ENCODE measurements at regions not wholly inside any gene's neighbourhood (a gene's known extent, or its start where the extent isn't known, plus 50 kb on each side); places are given as distances from the start of the nearest gene placed in this dataset.

DNA sequence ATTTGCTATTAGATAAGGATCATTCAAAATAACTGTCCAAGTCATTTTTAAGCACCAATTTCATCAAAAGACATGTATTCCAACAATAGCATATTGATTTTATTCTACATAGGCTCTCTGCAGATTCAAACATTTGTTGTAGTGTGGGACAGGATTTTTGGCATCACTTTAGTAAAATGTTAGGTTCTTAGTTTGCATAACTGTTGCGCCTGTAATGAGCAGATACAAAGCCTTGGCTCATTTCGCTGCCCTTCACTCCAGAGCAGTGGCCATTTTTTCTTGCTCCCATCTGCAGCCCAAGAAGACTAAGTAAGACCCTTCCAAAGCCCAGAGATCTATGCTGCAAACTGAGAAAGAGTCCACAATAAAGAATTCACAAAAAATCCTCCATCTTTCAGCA lies 446.0 kb upstream of the MPDZ start (continued):
- TF ChIP-seq, protein P1, sequence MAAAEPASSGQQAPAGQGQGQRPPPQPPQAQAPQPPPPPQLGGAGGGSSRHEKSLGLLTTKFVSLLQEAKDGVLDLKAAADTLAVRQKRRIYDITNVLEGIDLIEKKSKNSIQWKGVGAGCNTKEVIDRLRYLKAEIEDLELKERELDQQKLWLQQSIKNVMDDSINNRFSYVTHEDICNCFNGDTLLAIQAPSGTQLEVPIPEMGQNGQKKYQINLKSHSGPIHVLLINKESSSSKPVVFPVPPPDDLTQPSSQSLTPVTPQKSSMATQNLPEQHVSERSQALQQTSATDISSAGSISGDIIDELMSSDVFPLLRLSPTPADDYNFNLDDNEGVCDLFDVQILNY (CRISPR knock-in tag; IDR thresholded peaks at IDR 0.05): no peak
- TF ChIP-seq NBN (IDR thresholded peaks at IDR 0.05; ENCODE audit: low read depth) (no peak), ZNF165 (CRISPR knock-in tag; IDR thresholded peaks at IDR 0.05; ENCODE audit: borderline replicate concordance) (no peak)

DNA sequence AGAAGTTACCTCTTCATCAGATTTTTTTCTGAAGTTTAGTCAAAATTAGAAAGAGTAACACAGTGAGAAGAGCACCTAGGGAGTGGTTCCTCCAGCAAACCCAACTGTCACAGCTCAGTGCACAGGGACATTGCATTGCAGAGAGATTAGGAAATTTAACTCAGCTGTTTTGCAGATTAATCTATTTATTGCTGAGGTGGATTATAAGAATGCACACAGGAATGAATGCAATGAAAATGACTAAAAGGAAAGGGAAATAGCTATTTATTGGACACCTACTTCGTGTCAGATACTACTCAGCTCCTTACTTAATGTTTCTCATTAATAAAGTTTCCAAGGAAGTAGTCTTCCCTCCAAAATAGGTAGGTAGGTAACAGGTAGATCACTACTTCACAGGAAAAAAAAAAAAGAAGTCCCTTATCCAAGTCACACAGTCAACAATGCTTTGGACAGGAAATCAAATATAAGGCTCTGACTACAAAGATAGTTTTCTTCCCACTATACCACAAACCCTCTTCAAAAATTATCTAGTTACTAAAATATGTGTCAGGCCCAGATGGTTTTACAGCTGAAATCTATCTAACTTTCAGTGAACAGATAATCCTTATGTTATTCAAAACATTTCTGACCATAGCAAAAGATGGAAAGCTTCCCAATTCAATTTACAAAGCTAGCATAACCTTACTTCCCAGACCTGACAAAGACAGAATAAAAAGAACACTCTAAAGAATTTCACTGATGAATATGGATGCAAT lies 442.2 kb upstream of the MPDZ start:
- WGBS (ENCODE audit: insufficient coverage, low coverage, missing lambda C conversion rate): 0% methylated on average over 1 of the region's 1 CpG
- ChIA-PET CTCF (ENCODE audit: low intra/inter-chr PET ratio) (no interaction called here), POLR2A (no interaction called here)
- no peaks in the 10 kb centered on the region for H3K36me3 ChIP-seq (ENCODE audit: control insufficient read depth, insufficient read depth, low read length)
- no TSS peak for BruUV-seq (replicated peaks)
- intact Hi-C loops (cut with micrococcal nuclease): no loop called here
- no peak for ATAC-seq
- H3K79me2 ChIP-seq (ENCODE audit: control insufficient read depth, insufficient read depth, low read length): no peaks in the 10 kb centered on the region
- no peaks in the 10 kb centered on the region for H4K20me1 ChIP-seq (replicated peaks; ENCODE audit: control insufficient read depth, insufficient read depth, low read length)
- no peak for DNase-seq (ENCODE audit: extremely low read depth in 1 of 4, low spot score in 3 of 4)
- H3K27me3 ChIP-seq (ENCODE audit: control insufficient read depth in 2 of 2, insufficient read depth in 2 of 2, low read length in 2 of 2): no peaks in the 10 kb centered on the region
- H3K9me3 ChIP-seq (replicated peaks; ENCODE audit: control insufficient read depth, insufficient read depth, low read depth, low read length): no peaks in the 10 kb centered on the region
- no peaks in the 10 kb centered on the region for H3K9me1 ChIP-seq (ENCODE audit: control insufficient read depth, insufficient read depth, low read length)
- no peak overlapping the region for H3K27ac ChIP-seq (ENCODE audit: extremely low read depth, low read depth, low read length)
- no peak for FAIRE-seq
- H3K4me2 ChIP-seq (ENCODE audit: insufficient read depth, low read length): no peak overlapping the region
- H2AFZ ChIP-seq (ENCODE audit: low read depth, low read length): no peak overlapping the region
- no peaks in the 10 kb centered on the region for H3K4me1 ChIP-seq (replicated peaks in 1 of 2; ENCODE audit: control insufficient read depth in 2 of 2, insufficient read depth in 2 of 2, low read length in 2 of 2)
- H3K9ac ChIP-seq (ENCODE audit: insufficient read depth in 1 of 2, low read depth in 2 of 2, low read length in 2 of 2): no peak overlapping the region
- H3K4me3 ChIP-seq: no peak overlapping the region
- in situ Hi-C loops (cut with MboI): no loop called here
- TF ChIP-seq MBD2 (IDR thresholded peaks at IDR 0.05; ENCODE audit: borderline replicate concordance, low read depth) (no peak), ZNF197 (CRISPR knock-in tag; IDR thresholded peaks at IDR 0.05; ENCODE audit: low read depth) (no peak), ZNF282 (CRISPR knock-in tag; IDR thresholded peaks at IDR 0.05) (no peak), POU5F1 (IDR thresholded peaks at IDR 0.05; ENCODE audit: borderline replicate concordance, low read depth, low read length, partially characterized antibody) (no peak), TCF3 (CRISPR knock-in tag; IDR thresholded peaks at IDR 0.05) (no peak), CBFA2T3 (IDR thresholded peaks at IDR 0.05) (no peak), ZNF121 (CRISPR knock-in tag; conservative IDR thresholded peaks at IDR 0.05) (no peak), RAD51 (IDR thresholded peaks at IDR 0.05; ENCODE audit: borderline replicate concordance, low read depth) (no peak), ZNF785 (CRISPR knock-in tag; IDR thresholded peaks at IDR 0.05) (no peak), MEIS2 (IDR thresholded peaks at IDR 0.05; ENCODE audit: partially characterized antibody) (no peak), SP1 (CRISPR knock-in tag; IDR thresholded peaks at IDR 0.05) (no peak), MAFF (IDR thresholded peaks at IDR 0.05; ENCODE audit: low read length) (no peak), MTA1 (IDR thresholded peaks at IDR 0.05; ENCODE audit: borderline replicate concordance) (no peak), ZNF224 (CRISPR knock-in tag; IDR thresholded peaks at IDR 0.05) (no peak)
- TF ChIP-seq, protein P2, sequence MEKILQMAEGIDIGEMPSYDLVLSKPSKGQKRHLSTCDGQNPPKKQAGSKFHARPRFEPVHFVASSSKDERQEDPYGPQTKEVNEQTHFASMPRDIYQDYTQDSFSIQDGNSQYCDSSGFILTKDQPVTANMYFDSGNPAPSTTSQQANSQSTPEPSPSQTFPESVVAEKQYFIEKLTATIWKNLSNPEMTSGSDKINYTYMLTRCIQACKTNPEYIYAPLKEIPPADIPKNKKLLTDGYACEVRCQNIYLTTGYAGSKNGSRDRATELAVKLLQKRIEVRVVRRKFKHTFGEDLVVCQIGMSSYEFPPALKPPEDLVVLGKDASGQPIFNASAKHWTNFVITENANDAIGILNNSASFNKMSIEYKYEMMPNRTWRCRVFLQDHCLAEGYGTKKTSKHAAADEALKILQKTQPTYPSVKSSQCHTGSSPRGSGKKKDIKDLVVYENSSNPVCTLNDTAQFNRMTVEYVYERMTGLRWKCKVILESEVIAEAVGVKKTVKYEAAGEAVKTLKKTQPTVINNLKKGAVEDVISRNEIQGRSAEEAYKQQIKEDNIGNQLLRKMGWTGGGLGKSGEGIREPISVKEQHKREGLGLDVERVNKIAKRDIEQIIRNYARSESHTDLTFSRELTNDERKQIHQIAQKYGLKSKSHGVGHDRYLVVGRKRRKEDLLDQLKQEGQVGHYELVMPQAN (IDR thresholded peaks at IDR 0.05; ENCODE audit: borderline replicate concordance): no peak

Measured in K562 (cell line).